HG03439 (cell line): ENCODE measurements at regions not wholly inside any gene's neighbourhood (a gene's known extent, or its start where the extent isn't known, plus 50 kb on each side); places are given as distances from the start of the nearest gene placed in this dataset.

Source experiments
- ATAC-seq: cut with Tn5 transposase; IDR thresholded peaks from one replicate; pipeline ENCODE4 v1.9.1; 2021; ENCODE audit warnings: mild to moderate bottlenecking, moderate library complexity; ENCODE audit not compliant: unreplicated experiment

GRCh38 chr18:78899241-78899640, 80.4 kb upstream of the SALL3 start:
- no peak for ATAC-seq

DNA sequence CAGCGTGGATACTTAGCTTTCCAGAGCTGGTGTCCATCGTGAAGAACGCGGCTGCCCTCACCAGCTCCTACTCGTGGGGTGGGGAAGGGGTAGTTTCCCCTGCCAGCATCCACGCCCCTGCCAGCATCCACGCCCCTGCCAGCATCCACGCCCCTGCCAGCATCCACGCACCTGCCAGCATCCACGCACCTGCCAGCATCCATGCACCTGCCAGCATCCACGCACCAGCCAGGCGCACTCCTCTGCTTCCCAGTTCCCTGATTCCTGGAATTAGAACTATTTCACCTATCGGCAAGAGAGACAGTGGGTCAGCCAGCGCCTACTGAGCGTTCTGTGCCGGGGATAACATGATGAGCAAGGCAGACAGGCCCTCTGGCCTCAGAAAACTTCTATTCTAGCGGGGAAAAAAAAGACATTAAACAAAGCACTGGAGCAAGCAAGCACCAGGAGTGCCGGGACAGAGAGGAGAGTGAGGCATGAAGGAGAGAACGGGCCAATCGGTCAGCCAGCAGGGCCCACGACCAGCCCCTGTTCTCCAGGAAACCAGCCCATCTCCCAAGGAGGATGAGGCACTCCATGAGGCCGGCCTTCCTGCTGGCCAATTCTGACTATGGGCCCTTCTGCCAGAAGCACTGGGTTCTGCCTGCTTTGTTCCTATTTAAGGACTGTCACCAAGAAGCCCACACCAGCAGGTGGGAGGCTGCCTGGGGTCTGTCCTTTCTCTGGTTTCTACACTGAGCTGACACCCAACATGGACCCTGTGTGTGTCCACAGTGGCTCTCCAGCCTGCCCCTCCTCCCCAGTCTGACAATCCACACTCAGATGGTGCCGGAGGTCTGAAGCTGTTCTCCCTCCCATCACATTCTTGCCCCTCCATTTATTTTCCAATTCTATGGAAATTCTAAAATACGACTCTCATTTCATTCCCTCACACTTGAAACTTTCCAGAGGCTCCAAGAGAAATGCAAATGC, 78.4 kb upstream of the SALL3 start:
- ATAC-seq: no peak

- ATAC-seq: no peak
These were observed 77.5 kb upstream of the SALL3 start for GRCh38 chr18:78901923-78902794.

GRCh38 chr18:78902795-78903435, 76.7 kb upstream of the SALL3 start:
- ATAC-seq: no peak

GRCh38 chr18:78903436-78904178, 76.0 kb upstream of the SALL3 start:
- no peak for ATAC-seq

DNA sequence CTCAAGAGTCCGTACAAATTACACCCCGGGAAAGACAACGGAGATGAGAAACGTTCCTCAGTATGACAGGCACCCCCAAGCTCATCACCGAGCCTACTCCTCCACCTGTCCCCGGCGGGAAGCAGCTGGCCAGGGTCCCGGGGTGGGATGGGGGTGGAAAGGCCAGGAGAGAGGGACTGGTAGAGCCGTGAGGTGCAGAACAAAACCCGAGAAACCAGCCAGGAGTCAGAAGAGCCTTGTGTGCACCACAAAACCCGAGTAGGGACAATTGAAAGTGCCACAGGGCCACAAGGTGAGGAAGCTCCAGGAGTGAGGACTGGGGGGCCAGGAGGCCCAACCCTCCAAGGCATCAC, 75.5 kb upstream of the SALL3 start:
- no peak for ATAC-seq

DNA sequence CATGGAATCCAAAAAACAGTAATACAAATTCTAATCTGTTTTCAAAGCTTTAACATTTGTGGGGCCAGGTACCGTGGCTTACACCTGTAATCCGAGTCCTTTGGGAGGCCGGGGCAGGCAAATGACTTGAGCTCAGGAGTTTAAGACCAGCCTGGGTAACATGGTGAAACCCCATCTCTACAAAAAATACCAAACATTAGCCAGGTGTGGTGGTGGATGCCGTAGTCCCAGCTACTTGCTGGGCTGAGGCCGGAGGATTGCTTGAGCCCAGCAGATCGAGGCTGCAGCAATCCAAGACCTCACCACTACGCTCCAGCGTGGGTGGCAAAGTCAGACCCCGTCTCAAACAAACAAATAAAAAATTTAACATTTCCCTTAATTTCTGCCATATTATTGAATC, 74.3 kb upstream of the SALL3 start:
- no peak for ATAC-seq

DNA sequence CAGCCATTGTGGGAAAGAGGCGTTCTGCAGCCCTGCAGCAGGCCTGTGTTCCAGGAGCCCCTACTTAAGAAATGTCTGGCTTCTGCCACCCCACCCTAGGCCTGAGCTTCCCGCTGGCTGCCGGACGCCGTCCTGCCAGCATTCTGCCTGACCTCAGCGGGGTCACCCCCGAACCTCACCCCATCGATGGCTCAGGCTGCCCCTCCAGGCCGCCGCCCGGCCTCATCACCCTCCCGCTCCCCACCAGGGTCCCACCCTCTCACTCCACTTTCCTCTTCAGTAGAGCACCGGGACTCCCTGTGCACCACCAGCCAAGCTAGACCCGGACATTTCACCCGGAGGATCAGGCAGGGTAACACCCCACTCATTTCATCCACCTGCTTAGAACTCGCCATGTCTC, 73.6 kb upstream of the SALL3 start:
- ATAC-seq: no peak

GRCh38 chr18:78908462-78909260, 71.0 kb upstream of the SALL3 start:
- ATAC-seq: no peak

- no peak for ATAC-seq
These were observed 67.8 kb upstream of the SALL3 start for GRCh38 chr18:78911751-78912283.

GRCh38 chr18:78912336-78912735, 67.3 kb upstream of the SALL3 start:
- no peak for ATAC-seq

- ATAC-seq: no peak
These were observed 66.8 kb upstream of the SALL3 start for GRCh38 chr18:78912844-78913243.

- no peak for ATAC-seq
These were observed 66.2 kb upstream of the SALL3 start for GRCh38 chr18:78913395-78913794.

DNA sequence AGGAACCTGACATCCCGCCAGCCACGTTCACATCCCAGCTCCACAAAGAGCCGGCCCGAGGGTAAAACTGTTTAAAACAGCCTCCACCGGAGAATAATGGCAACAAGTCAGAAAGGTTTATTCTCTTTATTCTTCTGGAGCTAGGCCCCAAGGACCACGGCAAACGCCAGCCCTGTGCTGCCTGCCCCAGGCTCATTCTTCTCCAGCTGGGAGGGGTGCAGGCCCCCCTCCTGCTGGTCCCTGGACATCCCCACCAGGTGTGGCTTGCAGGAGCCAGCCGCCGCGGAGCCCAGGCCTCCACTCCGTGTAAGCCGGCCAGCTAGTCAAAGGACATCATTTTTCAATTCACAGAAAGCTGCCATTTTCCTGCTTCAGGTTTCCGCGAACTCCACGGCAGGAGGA, 65.8 kb upstream of the SALL3 start:
- no peak for ATAC-seq

DNA sequence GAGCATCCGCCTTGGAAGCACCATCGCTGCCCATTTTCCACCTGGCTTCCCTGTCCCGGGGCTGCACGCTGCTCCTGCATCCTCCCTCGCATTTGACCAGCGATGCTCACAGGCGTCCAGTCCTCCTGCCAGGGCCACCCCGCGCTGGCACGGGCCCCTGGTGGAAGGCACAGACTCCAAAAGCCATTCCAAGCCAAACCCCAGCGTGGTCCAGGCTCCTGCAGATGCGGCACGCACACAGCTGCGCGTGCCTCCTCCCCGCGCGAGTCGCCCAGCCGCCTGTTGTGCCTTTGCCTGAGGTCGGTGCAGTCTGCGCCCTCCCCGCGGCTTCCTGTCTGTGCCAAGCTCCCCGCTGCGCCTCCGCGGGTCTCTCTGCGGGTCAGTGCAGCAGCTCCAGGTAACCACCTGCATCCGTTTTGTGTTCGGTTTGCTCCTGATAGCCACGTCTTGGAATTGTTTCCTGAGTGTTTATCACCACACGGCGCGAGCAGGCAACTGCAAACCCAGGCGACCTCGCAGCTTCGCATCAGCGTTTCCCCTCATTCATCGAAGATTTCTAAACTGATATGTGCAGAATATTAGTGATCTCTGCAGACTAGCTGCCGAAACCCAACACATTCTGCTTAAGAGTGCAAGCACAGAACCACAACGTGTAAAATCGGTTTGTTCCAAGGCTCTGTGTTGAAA, 65.2 kb upstream of the SALL3 start:
- no peak for ATAC-seq

- no peak for ATAC-seq
These were observed 64.1 kb upstream of the SALL3 start for GRCh38 chr18:78915446-78916008.

DNA sequence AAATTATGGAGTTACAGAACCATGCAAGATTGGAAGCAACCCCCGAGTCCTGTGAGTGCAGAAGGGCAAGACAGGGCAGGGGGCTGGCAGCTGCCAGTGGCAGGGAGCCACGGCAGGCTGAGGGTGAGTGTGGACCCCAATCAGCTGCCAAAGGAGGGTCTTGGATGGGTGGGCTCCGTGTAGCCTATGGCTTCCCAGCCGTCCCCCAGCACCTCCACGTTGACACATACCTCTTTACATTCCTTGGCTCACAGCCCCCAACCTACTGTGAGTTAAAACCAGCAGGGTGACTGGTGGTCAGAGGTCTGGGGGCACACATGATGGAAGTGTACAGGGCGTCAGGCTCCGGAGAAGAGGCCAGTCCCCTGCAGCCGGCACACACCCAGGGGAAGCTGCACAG, 60.9 kb upstream of the SALL3 start:
- ATAC-seq: no peak

GRCh38 chr18:78919956-78920355, 59.7 kb upstream of the SALL3 start:
- no peak for ATAC-seq
